OCI-LY1 (cell line): ENCODE measurements at regions not wholly inside any gene's neighbourhood (a gene's known extent, or its start where the extent isn't known, plus 50 kb on each side); places are given as distances from the start of the nearest gene placed in this dataset.

Source experiments
- H2AFZ ChIP-seq: fragments of 200-600 bp; sonication (generic), shearing (Covaris generic); 2 replicates; pipeline ENCODE4 v1.6.0; 2014; ENCODE audit warnings: antibody characterized with exemption, mild to moderate bottlenecking, low read length
- H3F3A ChIP-seq: fragments of 200-600 bp; sonication (generic), shearing (Covaris generic); 2 replicates; pipeline ENCODE4 v1.6.0; 2014; ENCODE audit warnings: mild to moderate bottlenecking, antibody characterized with exemption, low read length, moderate library complexity; ENCODE audit not compliant: insufficient read depth
- H3K27ac ChIP-seq: fragments of 200-600 bp; sonication (generic); 2 replicates; pipeline ENCODE4 v1.5.1; 2014; ENCODE audit warnings: low read length, mixed run types, mild to moderate bottlenecking, low read depth; ENCODE audit not compliant: poor library complexity, severe bottlenecking
- H3K27me3 ChIP-seq: fragments of 200-600 bp; sonication (generic); 2 replicates; pipeline ENCODE4 v1.6.0; 2014; ENCODE audit warnings: antibody characterized with exemption, mild to moderate bottlenecking, low read length, moderate library complexity; ENCODE audit not compliant: insufficient read depth
- H3K36me3 ChIP-seq: fragments of 200-600 bp; sonication (generic); 2 replicates; pipeline ENCODE4 v1.6.1; 2014; ENCODE audit warnings: mild to moderate bottlenecking, antibody characterized with exemption, low read length, moderate library complexity, mixed read lengths; ENCODE audit not compliant: insufficient read depth
- H3K4me1 ChIP-seq: fragments of 200-600 bp; sonication (generic); 2 replicates; pipeline ENCODE4 v1.5.1; 2014; ENCODE audit warnings: mild to moderate bottlenecking, low read length, moderate library complexity; ENCODE audit not compliant: insufficient read depth, severe bottlenecking
- H3K4me2 ChIP-seq: fragments of 200-600 bp; sonication (generic), shearing (Covaris generic); 2 replicates; pipeline ENCODE4 v1.6.1; 2014; ENCODE audit warnings: low read length
- H3K4me3 ChIP-seq: fragments of 200-600 bp; sonication (generic); 2 replicates; pipeline ENCODE4 v1.5.1; 2014; ENCODE audit warnings: low read length, low read depth, mild to moderate bottlenecking, mixed read lengths; ENCODE audit not compliant: poor library complexity, severe bottlenecking
- H3K79me2 ChIP-seq: fragments of 200-600 bp; shearing (Covaris generic); 2 replicates; pipeline ENCODE4 v1.6.1; 2016; ENCODE audit warnings: mixed run types, low read length, mixed read lengths; ENCODE audit not compliant: insufficient read depth
- H3K9ac ChIP-seq: fragments of 200-600 bp; sonication (generic), shearing (Covaris generic); 2 replicates; pipeline ENCODE4 v1.6.1; 2014; ENCODE audit warnings: mild to moderate bottlenecking, low read length, mixed read lengths
- H3K9me2 ChIP-seq: fragments of 200-600 bp; sonication (generic), shearing (Covaris generic); 2 replicates; pipeline ENCODE4 v1.6.1; 2014; ENCODE audit warnings: low read depth, mild to moderate bottlenecking, low read length, mixed read lengths
- H3K9me3 ChIP-seq: fragments of 200-600 bp; shearing (Covaris generic); 2 replicates; pipeline ENCODE4 v1.6.1; 2014; ENCODE audit warnings: low read length, mixed read lengths
- H4K20me1 ChIP-seq: fragments of 200-600 bp; sonication (generic), shearing (Covaris generic); 2 replicates; pipeline ENCODE4 v1.6.0; 2016; ENCODE audit warnings: mild to moderate bottlenecking, low read length; ENCODE audit not compliant: insufficient read depth
- CTCF ChIP-seq: fragments of 200-600 bp; sonication (generic), shearing (Covaris generic); IDR thresholded peaks from 2 replicates; pipeline ENCODE4 v1.5.1; 2017; ENCODE audit warnings: mild to moderate bottlenecking, antibody characterized with exemption, low read length, moderate library complexity, mixed read lengths
- EZH2 ChIP-seq: fragments of 200-600 bp; sonication (generic), shearing (Covaris generic); IDR thresholded peaks from 2 replicates; pipeline ENCODE4 v1.8.0; 2017; ENCODE audit warnings: borderline replicate concordance, mixed run types, mild to moderate bottlenecking, antibody characterized with exemption, low read length, moderate library complexity, mixed read lengths

- Histone ChIP-seq H2AFZ (no peak overlapping the region), H3K79me2 (no peaks in the 10 kb centered on the region), H3K9me3 (no peaks in the 10 kb centered on the region), H3K4me1 (no peaks in the 10 kb centered on the region), H3K4me2 (no peak overlapping the region), H3K9ac (no peak overlapping the region), H3F3A (no peaks in the 10 kb centered on the region), H3K36me3 (no peaks in the 10 kb centered on the region), H3K27ac (no peak overlapping the region), H3K27me3 (no peaks in the 10 kb centered on the region), H3K9me2 (no peaks in the 10 kb centered on the region), H3K4me3 (no peak overlapping the region), H4K20me1 (no peaks in the 10 kb centered on the region)
- TF ChIP-seq CTCF (no peak), EZH2 (no peak)
Observed at GRCh38 chr22:49051491-49052022, 776.1 kb downstream of the BRD1 start.

GRCh38 chr22:49049691-49050090 lies 778.0 kb downstream of the BRD1 start:
- Histone ChIP-seq H3K36me3 (no peaks in the 10 kb centered on the region), H3K4me1 (no peaks in the 10 kb centered on the region), H3K79me2 (no peaks in the 10 kb centered on the region), H3K4me2 (no peak overlapping the region), H3K9me2 (no peaks in the 10 kb centered on the region), H3F3A (no peaks in the 10 kb centered on the region), H3K27ac (no peak overlapping the region), H4K20me1 (no peaks in the 10 kb centered on the region), H3K4me3 (no peak overlapping the region), H2AFZ (no peak overlapping the region), H3K27me3 (no peaks in the 10 kb centered on the region), H3K9me3 (no peaks in the 10 kb centered on the region), H3K9ac (no peak overlapping the region)
- no peak for TF ChIP-seq EZH2
- no peak for TF ChIP-seq CTCF

GRCh38 chr22:49048591-49048990 lies 779.1 kb downstream of the BRD1 start:
- Histone ChIP-seq H3K4me2 (no peak overlapping the region), H2AFZ (no peak overlapping the region), H3K9me2 (no peaks in the 10 kb centered on the region), H3K36me3 (no peaks in the 10 kb centered on the region), H3F3A (no peaks in the 10 kb centered on the region), H3K4me1 (no peaks in the 10 kb centered on the region), H3K27me3 (no peaks in the 10 kb centered on the region), H3K27ac (no peak overlapping the region), H3K9me3 (no peaks in the 10 kb centered on the region), H3K4me3 (no peak overlapping the region), H3K9ac (no peak overlapping the region), H3K79me2 (no peaks in the 10 kb centered on the region), H4K20me1 (no peaks in the 10 kb centered on the region)
- TF ChIP-seq EZH2 (no peak), CTCF (no peak)
